Effector CD8-positive, alpha-beta T cell (primary cell): ENCODE measurements at regions not wholly inside any gene's neighbourhood (a gene's known extent, or its start where the extent isn't known, plus 50 kb on each side); places are given as distances from the start of the nearest gene placed in this dataset.
"Not testable (repeated sequence)": the region's sequence is repeated elsewhere in the genome, so short reads cannot be mapped to it uniquely, and the experiment has no call there.

Experiments
- DNase-seq: peaks from one replicate; lab custom pipeline; 2025; lab: John Stamatoyannopoulos, UW

DNA sequence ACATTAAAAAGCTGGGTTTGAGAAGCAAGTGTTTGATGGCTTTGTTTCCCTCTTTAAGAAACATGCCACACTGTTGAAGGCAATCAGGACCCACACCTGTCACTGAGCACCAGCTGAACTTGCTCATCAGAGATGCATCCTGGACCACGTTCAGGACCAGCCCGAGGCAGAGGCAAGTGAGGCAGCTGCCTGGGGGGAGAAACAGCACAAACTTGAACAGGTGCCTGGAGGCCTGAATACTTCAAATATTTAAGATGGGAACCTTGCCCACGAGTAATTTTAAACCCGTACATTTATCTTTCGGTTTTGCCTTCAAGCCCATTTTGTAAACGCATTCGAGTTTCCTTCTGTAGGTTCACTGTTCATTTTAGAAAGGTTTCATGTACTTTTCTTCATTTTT is 421.3 kb downstream of the NYAP2 start:
- no peak for DNase-seq

DNA sequence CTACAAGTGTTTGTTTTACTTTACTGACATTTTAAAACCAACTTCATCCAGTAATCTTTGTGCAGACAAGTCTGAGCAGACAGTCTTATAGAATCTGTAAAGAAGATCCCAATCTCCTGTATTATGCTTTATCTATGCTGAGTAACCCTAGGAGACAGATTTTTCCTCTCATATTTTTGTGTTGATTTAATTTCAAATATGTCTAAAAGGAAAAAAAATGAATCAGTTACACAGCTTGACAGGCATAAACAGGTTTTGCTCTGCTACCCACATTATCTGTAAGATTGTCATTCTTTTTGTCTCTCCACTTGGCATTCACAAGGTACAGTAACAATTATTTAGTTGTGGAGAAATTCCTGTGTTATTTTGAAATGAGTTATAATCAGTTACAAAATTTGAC is 415.0 kb downstream of the NYAP2 start:
- DNase-seq: no peak

DNA sequence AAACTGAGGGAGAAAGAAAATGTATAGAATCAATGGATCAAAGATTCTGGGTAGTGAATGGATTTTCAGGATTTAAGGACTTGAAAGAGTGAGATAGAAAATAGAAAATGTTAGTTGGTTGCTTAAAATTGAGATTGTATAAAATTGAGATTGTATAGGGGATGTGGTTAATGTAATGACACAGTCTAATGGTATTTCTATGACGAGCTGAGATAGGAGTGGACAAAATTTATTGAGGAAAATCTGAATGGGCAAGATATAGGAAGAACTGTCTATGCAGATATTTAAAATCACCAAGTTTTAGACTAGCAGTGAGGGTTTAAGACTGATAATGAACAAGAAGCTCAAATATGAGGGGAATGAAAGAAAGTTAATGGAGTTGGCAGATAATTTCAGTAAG is 406.6 kb downstream of the NYAP2 start:
- no peak for DNase-seq

DNA sequence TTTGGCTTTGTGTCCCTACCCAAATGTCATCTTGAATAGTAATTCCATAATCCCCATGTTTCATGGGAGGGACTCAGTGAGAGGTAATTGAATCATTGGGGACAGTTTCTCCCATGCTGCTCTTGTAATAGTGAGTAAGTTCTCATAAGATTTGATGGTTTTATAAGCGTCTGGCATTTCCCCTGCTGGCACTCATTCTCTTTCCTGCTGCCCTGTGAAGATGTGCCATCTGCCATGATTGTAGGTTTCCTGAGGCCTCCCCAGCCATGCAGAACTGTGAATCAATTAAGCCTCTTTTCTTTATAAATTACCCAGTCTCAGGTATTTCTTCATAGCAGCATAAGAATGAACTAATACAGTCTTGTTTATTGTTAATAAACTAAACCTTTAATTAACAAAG is 402.6 kb downstream of the NYAP2 start:
- not testable (repeated sequence) for DNase-seq

DNA sequence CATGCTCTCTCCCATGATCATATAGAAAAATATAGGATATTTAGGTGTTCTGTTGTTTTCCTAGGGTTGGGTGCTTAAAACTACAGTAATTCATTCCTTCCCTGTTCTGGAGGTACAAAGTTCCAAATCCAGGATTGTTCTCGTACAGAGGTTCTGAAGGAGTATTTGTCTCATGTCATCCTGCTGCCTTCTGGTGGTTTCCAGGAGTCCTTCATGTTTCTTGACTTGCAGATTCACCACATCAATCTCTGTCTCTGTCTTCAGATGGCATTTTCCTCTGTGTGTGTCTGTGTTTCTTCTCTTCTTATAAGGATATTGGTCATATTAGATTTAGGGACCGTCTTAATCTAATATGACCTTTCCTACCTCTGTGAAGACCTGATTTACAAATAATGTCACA is 397.9 kb downstream of the NYAP2 start:
- no peak for DNase-seq

DNA sequence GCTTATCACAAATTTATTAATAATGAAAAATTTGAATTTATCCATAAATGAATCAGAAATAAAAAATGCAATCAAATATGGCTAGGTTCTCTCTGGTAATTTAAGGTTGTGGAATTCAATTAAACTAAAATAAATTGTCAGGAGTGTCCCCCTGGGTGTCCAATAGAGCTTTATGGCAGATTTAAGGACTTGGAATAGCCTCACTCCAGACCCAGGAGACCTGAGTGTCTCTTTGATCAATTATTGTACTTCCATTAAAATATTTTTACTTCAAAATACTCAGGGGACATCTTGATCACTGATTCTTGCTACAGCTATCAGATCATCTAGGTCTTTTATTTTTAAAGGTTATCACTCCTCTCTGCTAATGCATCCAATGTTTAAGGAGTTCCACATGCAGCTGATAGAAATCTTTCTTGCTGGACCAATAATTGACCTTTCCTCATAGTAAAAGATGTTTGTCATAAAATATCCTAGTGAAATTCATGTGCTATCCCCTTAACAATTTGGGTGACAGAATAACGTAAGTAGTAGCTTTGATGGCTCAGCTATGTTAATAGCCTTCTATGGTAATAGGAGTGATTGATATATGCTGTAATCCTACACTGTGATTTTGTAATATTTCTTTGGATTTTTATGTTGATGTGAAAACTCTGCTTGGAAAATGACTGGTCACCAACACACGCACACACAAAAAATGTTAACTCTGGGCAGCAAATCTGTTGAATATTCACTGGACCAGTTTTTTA is 395.3 kb downstream of the NYAP2 start:
- DNase-seq: no peak

DNA sequence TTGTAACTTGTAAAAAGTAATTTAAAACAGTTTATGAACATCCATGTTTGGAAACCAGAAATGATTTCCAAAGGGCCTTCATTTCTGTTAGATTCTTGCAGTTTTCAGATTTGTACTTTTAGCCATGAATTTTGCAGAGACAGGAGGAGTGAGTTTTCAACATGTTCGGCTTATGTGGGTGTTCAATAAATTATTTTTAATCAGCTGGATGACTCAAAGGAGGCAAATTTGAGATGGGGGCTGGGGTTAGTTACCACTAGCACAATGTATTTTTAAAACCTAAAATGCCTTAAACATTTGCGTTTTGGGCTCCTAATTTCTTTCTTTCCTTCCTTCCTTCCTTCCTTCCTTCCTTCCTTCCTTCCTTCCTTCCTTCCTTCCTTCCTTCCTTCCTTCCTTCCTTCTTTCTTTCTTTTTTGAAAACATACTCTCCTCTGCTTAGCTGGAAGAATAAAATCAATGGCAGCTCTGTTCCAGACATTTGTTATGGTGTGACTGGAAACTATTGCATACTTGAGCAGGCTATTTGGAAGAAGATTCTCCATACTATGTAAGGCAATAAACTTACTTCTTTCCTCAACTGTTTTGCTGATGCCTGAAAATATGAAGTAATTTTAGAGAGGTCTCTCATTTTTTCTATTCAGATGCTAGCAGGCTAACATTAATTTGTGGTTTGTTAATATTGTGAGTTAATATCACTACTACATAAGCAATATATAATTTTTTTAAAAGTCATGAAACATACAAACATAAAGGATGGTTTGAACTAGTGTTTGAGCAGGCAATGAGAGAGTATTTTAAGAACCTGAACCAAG is 394.4 kb downstream of the NYAP2 start:
- no peak for DNase-seq

DNA sequence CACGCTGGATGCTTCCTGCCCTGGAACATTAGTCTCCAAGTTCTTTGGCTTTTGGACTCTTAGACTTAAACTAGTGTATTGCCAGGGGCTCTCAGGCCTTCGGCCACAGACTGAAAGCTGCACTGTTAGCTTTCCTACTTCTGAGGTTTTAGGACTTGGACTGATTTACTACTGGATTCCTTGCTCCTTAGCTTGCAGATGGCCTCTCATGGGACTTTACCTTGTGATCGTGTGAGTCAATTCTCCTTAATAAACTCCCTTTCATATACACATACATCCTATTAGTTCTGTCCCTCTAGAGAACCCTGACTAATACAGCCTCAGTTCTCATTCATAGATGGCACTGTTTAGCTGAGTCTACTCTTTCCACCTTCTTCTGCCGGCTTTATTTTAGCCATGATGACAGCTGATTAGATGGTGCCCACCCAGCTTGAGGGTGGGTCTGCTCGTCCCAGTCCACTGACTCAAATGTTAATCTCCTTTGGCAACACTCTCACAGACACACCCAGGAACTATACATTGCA is 389.1 kb downstream of the NYAP2 start:
- no peak for DNase-seq

DNA sequence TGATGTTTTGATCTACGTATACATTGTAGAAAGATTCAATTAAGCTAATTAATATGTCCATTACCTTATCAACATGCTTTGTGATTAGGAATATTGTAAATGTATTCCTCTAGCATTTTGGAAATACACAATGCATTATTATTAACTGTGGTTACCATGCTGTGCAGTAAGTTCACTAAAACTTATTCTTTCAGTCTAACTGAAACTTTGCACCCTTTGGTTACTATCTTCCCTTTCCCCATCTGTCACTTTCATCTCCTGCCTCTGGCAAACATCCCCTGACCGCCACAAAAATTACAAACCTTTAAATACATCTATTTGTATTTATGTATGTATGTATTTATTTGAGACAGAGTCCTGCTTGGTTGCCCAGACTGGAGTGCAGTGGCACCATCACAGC is 388.0 kb downstream of the NYAP2 start:
- DNase-seq: no peak

DNA sequence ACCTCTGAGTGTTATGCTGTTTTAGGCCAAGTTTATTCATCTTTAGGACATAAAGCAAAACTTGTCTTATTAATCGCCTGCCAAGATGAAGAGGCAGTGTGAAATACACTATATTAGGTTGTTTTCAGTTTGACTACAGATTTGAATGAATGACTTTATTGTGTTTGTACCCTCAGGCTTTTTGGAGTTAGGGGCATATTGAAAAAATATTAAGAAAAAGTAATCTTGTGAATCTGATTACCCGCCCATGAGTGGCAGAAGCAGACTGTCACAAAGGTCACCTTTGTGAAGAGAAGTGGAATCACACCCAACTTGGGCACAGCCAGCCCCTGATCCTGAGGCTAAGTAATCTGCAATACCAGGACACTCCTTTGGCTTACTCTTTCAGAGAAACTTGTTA is 382.5 kb downstream of the NYAP2 start:
- no peak for DNase-seq

DNA sequence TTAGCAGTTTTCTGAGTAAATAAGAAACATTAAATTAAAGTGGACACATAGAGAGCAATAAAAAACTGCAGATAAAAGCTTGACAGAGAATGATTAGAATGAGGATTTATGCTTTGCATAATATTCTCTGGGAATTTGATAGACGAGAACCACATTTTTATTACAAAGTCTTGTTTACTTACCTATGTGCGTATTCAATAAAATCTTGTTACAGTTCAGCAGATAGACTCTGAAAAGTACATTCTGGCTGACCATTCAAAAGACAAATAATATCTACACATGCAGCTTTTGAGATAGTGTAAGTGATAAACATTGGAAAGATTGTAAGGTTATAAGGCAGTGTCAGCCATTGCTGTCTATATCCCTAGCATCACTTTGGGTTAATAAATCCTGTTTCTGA is 381.6 kb downstream of the NYAP2 start:
- no peak for DNase-seq

DNA sequence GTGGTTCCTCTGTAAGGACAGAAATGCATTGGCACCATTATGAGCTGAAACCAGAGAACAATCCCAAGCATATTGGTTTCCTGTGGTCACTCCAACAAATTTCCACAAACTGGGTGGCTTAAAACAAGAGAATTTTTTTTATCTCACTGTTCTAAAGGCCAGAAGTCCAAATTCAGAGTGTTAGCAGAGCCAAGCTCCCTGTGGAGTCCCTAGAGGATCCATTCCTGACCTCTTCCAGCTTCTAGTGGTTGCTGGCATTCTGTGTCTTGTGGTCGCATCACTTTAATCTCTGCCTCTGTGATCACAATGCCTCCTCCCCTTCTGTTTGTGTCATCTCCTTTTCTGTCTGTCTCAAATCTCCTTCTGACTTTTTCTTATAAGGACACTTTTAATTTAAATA is 380.3 kb downstream of the NYAP2 start:
- no peak for DNase-seq

DNA sequence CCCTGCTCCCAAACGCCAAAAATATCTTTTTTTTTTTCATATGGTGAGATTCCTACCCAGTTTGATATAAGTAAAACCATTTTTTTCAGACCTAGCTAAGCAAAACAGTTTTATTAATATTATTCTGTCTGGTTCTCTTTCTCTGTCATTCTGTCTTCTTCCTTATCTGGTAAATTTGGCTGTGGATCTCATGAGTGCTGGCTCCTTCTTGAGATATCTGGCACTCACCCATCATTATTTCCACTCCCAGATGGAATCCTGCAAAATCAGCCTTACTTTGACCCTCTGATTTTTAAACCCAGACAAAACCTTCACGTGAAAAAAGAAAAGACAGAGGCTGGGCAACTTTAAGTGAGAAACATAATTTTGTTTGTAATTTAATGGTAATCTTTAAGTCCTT is 373.6 kb downstream of the NYAP2 start:
- no peak for DNase-seq

DNA sequence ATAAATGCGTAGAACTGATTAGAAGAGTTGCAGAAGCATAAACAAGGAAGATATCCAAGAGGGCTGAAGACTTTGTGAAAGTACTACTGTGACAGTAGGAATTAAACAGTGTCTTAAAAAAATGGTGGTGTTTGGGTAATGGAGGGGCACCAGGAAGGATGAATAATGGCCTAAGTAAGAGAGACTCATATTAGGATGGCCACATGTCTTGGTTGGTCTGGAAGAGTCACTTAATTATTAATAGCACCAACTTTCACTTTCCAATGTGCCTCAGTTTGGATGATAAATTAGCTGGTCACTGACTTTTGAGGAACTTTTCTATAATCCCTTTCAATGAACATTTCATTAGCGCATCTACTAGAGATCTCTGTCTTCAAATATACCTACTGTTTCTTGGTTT is 372.2 kb downstream of the NYAP2 start:
- no peak for DNase-seq

DNA sequence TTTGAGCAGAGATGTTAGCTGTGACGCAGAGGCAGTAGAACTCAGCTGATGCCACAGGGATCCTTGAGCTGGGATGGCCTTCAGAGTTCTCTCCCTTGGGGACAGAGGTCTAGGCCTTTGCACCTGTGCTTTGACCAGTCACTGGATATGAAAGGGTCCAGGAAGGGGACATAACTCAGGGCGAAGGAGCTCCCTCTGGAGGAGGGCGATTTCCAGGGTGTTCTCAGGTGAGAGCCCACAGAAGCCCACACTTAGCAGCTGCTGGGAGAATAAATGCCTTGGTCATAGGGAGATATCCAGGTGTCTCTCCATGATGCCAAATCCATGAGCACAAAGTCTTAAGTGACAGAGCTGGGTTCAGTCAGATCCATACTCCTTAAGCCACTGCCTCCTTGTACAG is 369.2 kb downstream of the NYAP2 start:
- no peak for DNase-seq

DNA sequence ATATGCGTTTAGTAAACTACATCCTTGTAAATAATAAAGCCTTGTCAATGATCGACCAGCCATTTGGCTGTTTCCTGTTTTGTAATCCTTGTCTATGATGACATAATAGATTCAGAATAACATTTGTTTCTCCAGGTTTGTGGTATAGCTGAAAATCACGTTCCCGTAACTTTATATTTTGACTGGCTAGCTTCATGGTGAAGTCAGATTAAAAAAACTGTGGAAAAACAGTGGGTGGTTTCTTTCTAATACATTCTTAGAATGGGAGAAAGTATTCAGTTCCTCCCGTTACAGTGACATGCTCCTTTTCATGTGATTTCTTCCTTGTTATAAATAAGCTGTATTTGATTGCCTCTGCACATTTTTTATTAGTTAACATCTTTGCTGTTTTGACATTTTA is 366.9 kb downstream of the NYAP2 start:
- no peak for DNase-seq

DNA sequence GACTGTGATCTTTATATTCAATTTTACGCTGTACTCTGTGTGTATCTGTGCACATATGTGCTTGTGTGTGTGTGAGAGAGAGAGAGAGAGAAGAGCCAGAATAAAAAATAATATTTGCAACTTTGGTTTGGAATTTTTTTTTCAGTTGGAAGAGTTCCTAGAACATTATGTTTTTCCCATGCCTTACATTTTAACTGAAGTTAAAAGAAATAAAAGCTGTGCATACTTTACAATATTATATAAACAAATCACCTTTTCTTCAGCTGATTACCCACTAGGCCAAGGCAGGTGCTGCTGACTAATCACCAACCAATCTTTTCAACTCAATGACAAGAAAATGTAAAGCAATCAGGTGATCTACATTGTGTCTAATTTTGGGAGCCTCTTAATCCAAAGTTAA is 366.3 kb downstream of the NYAP2 start:
- no peak for DNase-seq

DNA sequence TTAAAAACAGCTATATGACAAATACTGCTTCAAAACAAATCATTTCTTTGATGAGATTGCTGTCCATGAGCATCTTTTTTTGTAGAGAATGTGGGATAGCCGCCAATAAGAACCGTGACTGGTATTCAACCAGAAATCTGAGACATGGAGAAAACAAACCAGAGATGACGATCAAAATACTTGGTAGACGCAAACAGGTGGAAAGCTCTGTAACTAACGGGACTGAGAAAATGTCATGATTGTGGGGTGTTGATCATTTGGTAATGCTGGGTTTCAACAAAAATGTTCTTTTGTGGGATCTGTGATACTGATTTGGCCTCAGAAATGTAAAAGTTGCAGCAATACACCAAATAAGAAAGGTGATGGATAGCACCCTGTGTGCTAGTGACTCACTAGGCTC is 364.8 kb downstream of the NYAP2 start:
- no peak for DNase-seq

DNA sequence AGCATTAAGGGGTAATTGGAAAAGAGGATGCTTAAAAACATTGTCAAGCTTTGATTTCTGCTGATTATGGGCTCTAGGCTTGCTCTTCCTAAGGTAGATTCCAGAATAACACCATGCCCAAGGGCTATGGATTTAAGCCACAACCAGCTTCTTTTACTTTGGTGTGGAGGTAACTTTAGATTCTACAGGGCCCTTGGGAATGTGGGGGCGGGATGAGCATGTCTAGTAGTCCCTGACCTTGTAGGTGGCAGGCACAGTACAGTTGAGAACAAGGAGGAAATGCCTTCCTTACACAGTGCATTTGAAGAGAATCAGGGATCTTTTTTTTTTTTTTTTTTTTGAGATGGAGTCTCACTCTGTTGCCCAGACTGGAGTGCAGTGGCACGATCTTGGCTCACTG is 364.2 kb downstream of the NYAP2 start:
- no peak for DNase-seq

DNA sequence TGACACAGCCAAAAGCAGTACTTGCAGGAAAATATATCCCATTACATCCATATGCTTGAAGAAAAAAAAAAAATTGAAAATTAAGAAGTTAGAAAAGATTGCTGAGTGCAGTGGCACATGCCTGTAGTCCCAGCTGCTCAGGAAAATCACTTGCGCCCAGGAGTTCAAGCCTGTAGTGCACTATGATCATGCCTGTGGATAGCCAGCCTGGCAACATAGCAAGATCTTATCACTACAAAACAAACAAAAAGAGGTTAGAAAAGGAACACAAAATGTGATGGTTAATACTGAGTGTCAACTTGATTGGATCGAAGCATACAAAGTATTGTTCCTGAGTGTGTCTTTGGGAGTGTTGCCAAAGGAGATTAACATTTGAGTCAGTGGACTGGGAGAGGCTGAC is 361.9 kb downstream of the NYAP2 start:
- no peak for DNase-seq

DNA sequence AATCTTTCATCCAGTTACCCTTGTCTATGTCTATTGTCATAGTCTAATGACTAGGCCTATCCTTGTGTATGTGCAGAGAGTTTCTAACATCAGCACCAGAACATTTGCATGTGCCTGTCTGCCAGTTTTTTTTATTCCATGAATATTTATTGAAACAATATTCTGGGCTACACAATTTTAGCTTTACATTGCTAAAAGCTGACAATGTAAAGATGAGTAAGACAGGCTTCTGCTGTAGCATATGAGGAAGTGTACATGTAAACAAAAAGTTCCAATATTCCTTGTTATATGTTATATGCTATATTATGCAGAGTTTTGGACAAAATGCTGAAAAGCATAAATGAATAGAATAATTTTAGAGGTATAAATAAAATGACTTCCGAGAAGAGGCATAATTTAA is 357.7 kb downstream of the NYAP2 start:
- no peak for DNase-seq

DNA sequence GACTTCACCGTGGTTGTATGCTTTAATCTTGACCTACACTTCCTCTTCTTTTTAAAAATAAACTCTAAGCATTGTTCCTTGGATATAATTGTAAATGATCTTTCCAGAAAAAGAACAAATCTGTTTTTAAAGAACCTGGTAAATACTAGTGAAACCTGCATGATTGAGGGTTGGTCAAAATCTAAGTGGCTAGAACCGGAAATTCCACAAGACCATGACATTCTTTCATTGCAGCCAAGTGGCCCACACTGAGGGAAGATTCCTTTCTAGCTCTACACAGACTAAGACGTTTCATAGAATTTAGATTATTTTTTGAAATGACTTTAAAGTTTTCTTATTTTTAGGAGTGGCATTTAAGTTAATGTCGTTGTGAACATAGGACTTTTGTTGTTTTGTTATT is 356.7 kb downstream of the NYAP2 start:
- no peak for DNase-seq

DNA sequence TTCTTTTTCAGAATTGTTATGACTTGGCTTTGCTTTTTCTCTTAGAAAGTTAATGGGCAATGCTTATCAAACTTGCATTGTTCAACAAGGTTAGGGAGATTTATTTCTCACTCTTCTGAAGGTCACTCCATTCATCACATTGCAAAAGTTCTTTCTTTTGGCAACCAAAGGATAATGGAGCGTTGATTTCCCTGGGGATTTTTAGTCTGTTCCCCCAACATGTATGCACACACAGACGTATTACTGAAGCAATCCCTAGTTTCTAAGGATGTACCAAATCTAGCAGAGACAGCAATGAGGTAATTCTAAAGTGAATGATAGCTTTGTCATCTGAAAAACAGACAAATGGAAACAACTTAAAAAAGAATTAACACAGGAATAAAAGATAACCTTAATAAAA is 349.1 kb downstream of the NYAP2 start:
- no peak for DNase-seq
